Skeletal muscle tissue (tissue), 3 donors: ENCODE measurements at regions not wholly inside any gene's neighbourhood (a gene's known extent, or its start where the extent isn't known, plus 50 kb on each side); places are given as distances from the start of the nearest gene placed in this dataset.

Source experiments
- H3K27ac ChIP-seq: one replicate; pipeline ENCODE4 v1.7.0; 2013; ENCODE audit warnings: mild to moderate bottlenecking, low read depth, low read length, inconsistent platforms
- H3K27me3 ChIP-seq, 3 donors: one replicate each; pipeline ENCODE4 v1.7.0; 2013; ENCODE audit warnings: low read length in 3 of 3; ENCODE audit not compliant: control insufficient read depth in 3 of 3, insufficient read depth in 3 of 3
- H3K36me3 ChIP-seq, 3 donors: one replicate each; pipeline ENCODE4 v1.7.0; 2013; ENCODE audit warnings: low read length in 3 of 3; ENCODE audit not compliant: control insufficient read depth in 3 of 3, insufficient read depth in 3 of 3
- H3K4me1 ChIP-seq, 3 donors: one replicate each; pipeline ENCODE4 v1.7.0; 2013; ENCODE audit warnings: low read length in 3 of 3, mild to moderate bottlenecking in 3 of 3; ENCODE audit not compliant: control insufficient read depth in 3 of 3, insufficient read depth in 3 of 3
- H3K4me3 ChIP-seq, 3 donors: one replicate each; pipeline ENCODE4 v1.7.0; 2013; ENCODE audit warnings: low read length in 3 of 3
- H3K9ac ChIP-seq, 3 donors: one replicate each; pipeline ENCODE4 v1.7.0; 2013; ENCODE audit warnings: low read length in 3 of 3, mild to moderate bottlenecking in 3 of 3, moderate library complexity in 2 of 3, low read depth in 1 of 3
- H3K9me3 ChIP-seq, 3 donors: one replicate each; pipeline ENCODE4 v1.7.0; 2013; ENCODE audit warnings: low read length in 3 of 3; ENCODE audit not compliant: control insufficient read depth in 3 of 3
- donor health status: Osteomylitis.

DNA sequence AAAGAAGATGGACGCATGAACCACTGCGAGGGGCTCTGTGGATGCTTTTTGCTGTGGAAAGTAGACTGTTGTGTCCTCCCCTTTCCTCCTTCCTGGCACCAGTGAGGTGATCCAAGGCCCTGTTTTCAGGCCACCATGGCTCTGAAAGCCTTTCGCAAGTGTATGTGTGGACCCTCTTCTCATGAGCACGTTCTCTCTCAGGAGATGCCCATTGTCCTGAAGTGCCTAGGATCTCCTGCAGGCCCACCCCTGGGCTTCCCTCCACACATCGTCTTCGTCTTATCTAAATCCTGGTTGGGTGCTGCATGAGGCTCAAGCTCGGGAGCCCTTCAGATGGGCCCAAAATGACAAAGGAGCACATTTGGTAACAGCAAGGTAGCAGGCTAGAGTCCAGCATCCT is 188.2 kb downstream of the PTPN20 start:
- H3K27ac ChIP-seq = no peak overlapping the region
- H3K36me3 ChIP-seq = no peaks in the 10 kb centered on the region
- H3K9ac ChIP-seq = no peak overlapping the region
- no peaks in the 10 kb centered on the region for H3K27me3 ChIP-seq
- peaks cover 0 to 3% (median 2%) of the 10 kb centered on the region in 3 donors for H3K4me1 ChIP-seq
- no peaks in the 10 kb centered on the region for H3K9me3 ChIP-seq
- no peak overlapping the region for H3K4me3 ChIP-seq

DNA sequence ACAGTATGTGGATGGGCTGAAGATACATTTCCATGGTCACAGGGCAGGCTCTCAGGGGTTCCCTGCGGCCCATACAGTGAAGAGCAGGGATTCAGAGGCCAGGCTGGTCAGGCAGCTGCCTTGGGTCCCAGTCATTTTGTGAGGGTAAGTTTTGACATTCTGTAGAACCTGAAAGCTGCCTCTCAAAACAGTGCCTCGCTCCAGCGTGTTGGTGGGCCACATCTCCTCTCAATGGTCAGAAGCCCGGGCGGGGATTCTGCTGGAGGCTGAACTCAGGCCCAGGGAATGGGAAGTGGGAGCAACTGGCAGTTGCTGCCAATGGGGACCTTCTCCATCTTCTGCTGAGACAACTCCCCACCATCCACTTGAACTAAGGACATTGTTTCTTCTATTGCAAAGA is 190.0 kb downstream of the PTPN20 start:
- H3K27me3 ChIP-seq = no peaks in the 10 kb centered on the region
- no peak overlapping the region for H3K9ac ChIP-seq
- H3K36me3 ChIP-seq = no peaks in the 10 kb centered on the region
- peaks cover 0 to 12% (median 12%) of the 10 kb centered on the region in 3 donors for H3K4me1 ChIP-seq
- H3K9me3 ChIP-seq = no peaks in the 10 kb centered on the region
- H3K4me3 ChIP-seq = no peak overlapping the region
- no peak overlapping the region for H3K27ac ChIP-seq

DNA sequence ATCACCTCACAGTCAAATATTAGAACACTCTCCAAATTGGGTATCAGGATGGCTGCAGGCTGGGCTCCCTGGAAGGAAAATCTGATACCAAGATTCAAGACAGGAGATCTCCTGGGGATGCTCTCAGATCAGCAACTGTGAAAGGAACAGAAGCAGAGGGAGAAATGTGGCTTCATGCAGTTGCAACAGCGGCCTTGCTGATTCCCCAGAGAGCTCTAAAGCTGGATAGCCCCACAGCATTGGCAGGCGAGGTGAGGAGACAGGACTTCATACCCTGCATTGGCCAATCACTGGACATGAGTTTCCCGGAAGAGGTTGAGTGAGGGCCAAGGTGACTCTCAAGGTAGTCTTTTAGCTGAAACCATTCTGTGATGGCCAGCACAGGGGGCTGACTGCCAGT is 190.6 kb downstream of the PTPN20 start:
- Histone ChIP-seq H3K36me3 (no peaks in the 10 kb centered on the region), H3K4me3 (no peak overlapping the region), H3K9ac (no peak overlapping the region), H3K27ac (no peak overlapping the region), H3K4me1 (peaks cover 0 to 12% (median 12%) of the 10 kb centered on the region in 3 donors), H3K27me3 (no peaks in the 10 kb centered on the region), H3K9me3 (no peaks in the 10 kb centered on the region)

DNA sequence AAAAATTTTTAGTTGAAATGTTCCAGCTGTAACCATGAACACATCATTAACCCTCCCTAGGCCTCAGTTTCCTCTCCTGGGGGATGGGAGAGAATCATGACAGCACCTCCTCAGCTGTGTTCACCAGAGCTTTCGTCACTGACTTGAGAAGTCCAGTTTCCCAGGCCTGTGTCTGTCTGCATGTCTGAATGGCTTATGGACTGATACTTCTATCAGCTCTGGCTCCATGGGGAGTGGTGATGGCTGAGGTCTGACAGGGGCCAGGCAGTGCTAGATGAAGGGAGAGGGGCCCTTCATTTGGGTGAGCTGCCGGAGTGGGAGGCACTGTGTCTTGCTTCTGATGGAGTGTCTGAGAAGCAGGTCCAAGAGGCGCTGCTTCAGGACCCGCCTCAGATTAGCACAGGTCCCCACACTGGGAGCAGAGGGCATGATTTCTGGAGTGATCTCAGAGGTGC is 192.9 kb downstream of the PTPN20 start:
- no peaks in the 10 kb centered on the region for H3K27me3 ChIP-seq
- no peak overlapping the region for H3K27ac ChIP-seq
- H3K4me1 ChIP-seq = peaks cover 0 to 12% (median 12%) of the 10 kb centered on the region in 3 donors
- no peak overlapping the region for H3K4me3 ChIP-seq
- no peak overlapping the region for H3K9ac ChIP-seq
- no peaks in the 10 kb centered on the region for H3K9me3 ChIP-seq
- H3K36me3 ChIP-seq = no peaks in the 10 kb centered on the region

DNA sequence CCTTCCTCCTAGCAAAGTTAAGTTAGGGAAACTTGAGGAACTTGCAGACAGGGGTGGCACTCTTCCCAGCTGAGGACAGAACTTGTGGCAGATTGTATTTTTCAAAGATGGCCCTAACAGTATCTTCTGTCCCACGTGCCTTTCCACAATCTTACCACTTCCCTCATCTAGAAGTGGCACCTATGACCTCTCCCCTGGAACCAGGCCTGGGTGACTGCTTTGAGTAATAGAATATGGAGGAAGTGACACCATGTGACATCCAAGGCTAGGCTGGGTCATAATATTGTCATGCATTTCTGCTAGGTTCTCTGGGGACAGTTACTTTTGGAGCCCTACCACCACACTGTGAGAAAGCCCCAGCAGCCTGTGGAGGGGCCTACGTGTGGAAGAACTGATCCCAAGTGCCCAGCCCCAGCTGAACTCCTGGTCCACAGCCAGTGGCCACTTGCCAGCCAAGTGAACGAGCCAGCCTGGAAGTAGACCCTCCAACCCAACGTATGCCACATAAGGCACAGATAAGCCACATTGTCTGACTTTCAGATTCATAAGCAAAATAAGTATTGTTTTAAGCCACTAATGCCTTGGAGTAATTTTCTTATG is 193.7 kb downstream of the PTPN20 start:
- no peak overlapping the region for H3K27ac ChIP-seq
- H3K9me3 ChIP-seq = no peaks in the 10 kb centered on the region
- H3K9ac ChIP-seq = no peak overlapping the region
- H3K4me1 ChIP-seq = peaks cover 0 to 12% (median 12%) of the 10 kb centered on the region in 3 donors
- H3K36me3 ChIP-seq = no peaks in the 10 kb centered on the region
- no peaks in the 10 kb centered on the region for H3K27me3 ChIP-seq
- no peak overlapping the region for H3K4me3 ChIP-seq

DNA sequence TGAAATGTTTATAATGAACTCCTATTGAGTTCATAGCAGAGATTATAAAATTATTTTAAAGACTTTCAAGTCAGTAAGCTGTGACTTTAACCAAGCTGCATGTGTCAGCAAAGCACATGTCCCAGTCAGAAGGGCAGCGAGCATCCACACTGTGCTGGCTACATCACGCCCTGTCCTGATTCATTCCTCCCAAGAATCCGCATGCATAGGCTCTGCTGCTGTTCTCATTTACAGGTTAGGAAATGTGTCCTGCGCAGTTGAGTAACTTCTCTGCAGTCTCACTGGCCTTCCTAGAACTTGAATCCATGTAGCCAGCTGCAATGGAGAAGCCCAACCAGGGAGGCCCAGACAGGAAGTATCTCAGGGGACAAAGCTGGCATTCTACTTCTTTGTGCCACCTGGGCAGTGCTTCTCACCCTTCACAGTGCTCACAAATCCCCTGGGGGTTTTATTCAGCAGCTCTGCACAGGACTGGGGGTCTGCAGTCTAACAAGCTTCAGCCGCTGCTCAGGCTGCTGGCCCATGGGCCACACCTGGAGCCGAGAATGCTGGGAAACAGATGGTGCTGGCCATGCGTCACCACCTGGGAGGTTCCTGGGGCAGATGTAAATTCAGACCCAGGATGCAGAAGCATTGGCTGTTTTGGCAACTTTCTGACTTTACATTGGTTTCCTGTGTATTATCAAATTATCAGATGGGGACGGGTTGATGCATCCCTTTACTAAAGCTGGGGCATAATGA is 192.8 kb upstream of the GDF10 start:
- peaks cover 0 to 12% (median 12%) of the 10 kb centered on the region in 3 donors for H3K4me1 ChIP-seq
- H3K9me3 ChIP-seq = no peaks in the 10 kb centered on the region
- no peak overlapping the region for H3K4me3 ChIP-seq
- no peaks in the 10 kb centered on the region for H3K36me3 ChIP-seq
- H3K27ac ChIP-seq = no peak overlapping the region
- H3K27me3 ChIP-seq = no peaks in the 10 kb centered on the region
- H3K9ac ChIP-seq = no peak overlapping the region

DNA sequence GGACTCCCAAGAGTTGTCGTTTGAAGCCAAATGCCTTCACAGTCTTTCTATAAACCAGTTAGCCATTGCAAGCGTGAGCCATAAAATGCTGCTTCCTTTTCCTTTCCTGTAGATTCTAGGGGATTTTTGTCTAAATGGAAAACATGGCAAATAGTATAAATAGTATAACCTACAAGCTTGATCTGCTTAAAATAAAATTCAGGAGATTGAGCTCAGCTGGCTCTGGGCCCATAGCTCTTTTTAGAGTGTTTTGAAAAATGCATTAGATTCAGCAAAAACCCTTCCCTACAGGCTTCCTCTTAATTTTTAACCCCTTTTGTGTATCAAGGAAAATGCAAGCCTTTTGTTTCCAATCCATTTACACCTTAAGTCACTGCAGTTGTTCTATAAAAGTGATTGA is 190.1 kb upstream of the GDF10 start:
- Histone ChIP-seq H3K9ac (no peak overlapping the region), H3K4me1 (peaks cover 0 to 5% (median 5%) of the 10 kb centered on the region in 3 donors), H3K4me3 (no peak overlapping the region), H3K9me3 (no peaks in the 10 kb centered on the region), H3K36me3 (no peaks in the 10 kb centered on the region), H3K27ac (no peak overlapping the region), H3K27me3 (no peaks in the 10 kb centered on the region)

DNA sequence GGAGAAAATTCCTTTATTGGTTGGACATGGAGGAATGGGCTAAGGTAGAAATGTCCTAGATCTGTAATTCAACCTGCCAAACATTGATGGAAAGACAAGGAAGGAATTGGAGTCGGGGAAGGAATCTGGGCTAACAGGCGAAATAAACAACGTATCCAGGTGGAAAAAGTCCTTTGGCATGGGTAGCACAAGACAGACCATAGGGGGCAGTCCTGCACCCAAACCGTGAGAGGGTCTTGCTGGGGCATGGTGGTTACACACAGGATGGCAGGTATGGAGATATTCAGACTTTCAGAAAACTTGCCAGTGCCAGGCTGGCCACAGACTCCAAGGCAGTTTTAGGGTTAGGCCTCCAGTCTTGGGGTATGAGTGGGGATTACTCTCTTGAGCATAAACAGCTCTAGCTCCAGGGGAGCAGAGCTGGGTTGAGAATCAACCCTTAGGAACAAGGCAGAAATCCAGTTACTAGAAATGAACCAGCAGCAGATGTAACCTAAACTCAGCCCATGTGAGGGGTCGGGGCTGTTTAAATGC is 188.6 kb upstream of the GDF10 start:
- H3K9me3 ChIP-seq = no peaks in the 10 kb centered on the region
- H3K9ac ChIP-seq = no peak overlapping the region
- H3K4me3 ChIP-seq = no peak overlapping the region
- H3K27ac ChIP-seq = no peak overlapping the region
- no peaks in the 10 kb centered on the region for H3K36me3 ChIP-seq
- no peaks in the 10 kb centered on the region for H3K27me3 ChIP-seq
- H3K4me1 ChIP-seq = no peaks in the 10 kb centered on the region

DNA sequence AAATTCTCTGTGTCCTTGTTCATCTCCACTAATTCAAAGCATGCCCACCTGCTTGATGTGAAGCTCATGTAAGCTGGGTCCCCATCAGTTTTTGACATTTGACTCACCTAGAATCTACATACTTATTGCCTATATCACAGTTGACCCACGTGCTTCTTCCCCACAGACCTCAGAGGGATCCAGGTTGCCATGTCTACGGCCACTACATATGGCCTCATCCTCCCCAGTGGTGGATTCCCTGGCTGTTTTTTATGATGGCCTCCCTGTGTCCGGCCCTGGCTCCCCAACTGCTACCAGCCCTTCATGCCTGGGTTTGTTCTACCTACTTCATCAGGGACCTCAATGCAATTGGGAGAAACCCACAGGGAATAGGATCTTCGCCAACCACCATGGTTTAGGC is 187.4 kb upstream of the GDF10 start:
- Histone ChIP-seq H3K4me1 (no peaks in the 10 kb centered on the region), H3K36me3 (no peaks in the 10 kb centered on the region), H3K4me3 (no peak overlapping the region), H3K27me3 (no peaks in the 10 kb centered on the region), H3K9ac (no peak overlapping the region), H3K9me3 (no peaks in the 10 kb centered on the region), H3K27ac (no peak overlapping the region)

DNA sequence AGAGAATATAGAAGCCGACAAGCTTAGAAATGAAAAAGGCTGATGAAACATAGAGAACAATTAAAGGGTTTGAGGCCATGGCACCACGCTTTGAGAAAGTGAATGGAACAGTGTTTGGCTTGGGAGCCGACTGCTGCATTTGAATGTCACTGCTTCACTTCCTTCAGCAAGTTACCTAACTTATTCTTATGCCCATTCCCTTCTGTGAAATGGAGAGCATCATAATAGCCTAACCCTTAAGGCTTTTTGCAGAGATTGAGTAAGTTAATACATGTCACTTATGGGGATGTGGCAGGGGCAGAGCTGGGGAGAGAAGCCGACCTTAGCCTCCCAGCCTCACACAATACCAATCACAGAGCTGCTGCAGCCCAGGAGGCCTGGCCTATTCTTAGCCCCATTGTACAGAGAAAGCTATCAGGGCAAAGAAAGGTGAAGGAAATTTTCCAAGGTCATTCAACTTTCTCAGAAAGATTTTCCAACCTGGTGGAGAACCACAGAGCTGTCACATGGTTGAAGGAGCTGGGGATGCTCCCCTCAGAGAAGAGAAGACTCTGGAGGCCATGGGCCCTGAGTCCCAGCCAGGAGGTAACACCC is 186.0 kb upstream of the GDF10 start:
- Histone ChIP-seq H3K27me3 (no peaks in the 10 kb centered on the region), H3K4me1 (no peaks in the 10 kb centered on the region)

More for the DNA sequence above, 186.0 kb upstream of the GDF10 start:
- Histone ChIP-seq H3K36me3 (no peaks in the 10 kb centered on the region), H3K9ac (no peak overlapping the region), H3K9me3 (no peaks in the 10 kb centered on the region), H3K4me3 (no peak overlapping the region), H3K27ac (no peak overlapping the region)
